ENCODE measurements at regions not wholly inside any gene's neighbourhood (a gene's known extent, or its start where the extent isn't known, plus 50 kb on each side); places are given as distances from the start of the nearest gene placed in this dataset.

- DNase-seq (ENCODE audit: low read depth): no peak
- TF ChIP-seq, protein P1, sequence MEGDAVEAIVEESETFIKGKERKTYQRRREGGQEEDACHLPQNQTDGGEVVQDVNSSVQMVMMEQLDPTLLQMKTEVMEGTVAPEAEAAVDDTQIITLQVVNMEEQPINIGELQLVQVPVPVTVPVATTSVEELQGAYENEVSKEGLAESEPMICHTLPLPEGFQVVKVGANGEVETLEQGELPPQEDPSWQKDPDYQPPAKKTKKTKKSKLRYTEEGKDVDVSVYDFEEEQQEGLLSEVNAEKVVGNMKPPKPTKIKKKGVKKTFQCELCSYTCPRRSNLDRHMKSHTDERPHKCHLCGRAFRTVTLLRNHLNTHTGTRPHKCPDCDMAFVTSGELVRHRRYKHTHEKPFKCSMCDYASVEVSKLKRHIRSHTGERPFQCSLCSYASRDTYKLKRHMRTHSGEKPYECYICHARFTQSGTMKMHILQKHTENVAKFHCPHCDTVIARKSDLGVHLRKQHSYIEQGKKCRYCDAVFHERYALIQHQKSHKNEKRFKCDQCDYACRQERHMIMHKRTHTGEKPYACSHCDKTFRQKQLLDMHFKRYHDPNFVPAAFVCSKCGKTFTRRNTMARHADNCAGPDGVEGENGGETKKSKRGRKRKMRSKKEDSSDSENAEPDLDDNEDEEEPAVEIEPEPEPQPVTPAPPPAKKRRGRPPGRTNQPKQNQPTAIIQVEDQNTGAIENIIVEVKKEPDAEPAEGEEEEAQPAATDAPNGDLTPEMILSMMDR (conservative IDR thresholded peaks at IDR 0.05; ENCODE audit: low read depth, low read length): peak; percentile 10
- no peak overlapping the region for H3K4me3 ChIP-seq (ENCODE audit: low read depth, low read length)
Measured at GRCh38 chr6:1110164-1110563, 201.7 kb upstream of the FOXQ1 start.

DNA sequence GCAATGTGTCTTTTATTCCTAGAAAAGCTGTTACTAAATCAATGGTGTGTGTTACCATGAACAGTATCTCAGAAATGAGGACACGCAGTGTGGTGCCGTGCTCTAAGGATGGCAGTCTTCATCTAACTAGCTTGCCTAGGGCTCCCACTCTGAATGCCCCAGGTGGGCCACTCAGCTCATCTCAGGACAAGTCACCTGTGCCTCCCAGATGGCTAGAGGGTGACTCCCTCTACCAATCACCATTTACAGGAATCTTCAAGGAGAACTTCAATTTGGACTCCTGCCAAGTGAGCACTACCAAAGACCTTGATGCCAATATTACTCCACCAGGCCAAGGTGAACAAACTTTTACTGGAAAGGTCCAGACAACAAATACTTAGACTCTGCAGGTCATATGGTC, 202.8 kb upstream of the FOXQ1 start:
- DNase-seq (ENCODE audit: low read depth): no peak
- no peak overlapping the region for H3K4me3 ChIP-seq (ENCODE audit: low read depth, low read length)
- TF ChIP-seq, protein P1 (conservative IDR thresholded peaks at IDR 0.05; ENCODE audit: low read depth, low read length): no peak

- no peak for DNase-seq (ENCODE audit: low read depth)
- no peak overlapping the region for H3K4me3 ChIP-seq (ENCODE audit: low read depth, low read length)
- TF ChIP-seq, protein P1 (conservative IDR thresholded peaks at IDR 0.05; ENCODE audit: low read depth, low read length): no peak
Measured at GRCh38 chr6:1108198-1108597, 203.7 kb upstream of the FOXQ1 start.

GRCh38 chr6:1107578-1107977, 204.3 kb upstream of the FOXQ1 start:
- DNase-seq (ENCODE audit: low read depth): no peak
- TF ChIP-seq, protein P1 (conservative IDR thresholded peaks at IDR 0.05; ENCODE audit: low read depth, low read length): no peak

GRCh38 chr6:1105833-1106400, 206.0 kb upstream of the FOXQ1 start:
- no peak overlapping the region for H3K4me3 ChIP-seq (ENCODE audit: low read depth, low read length)
- no peak for DNase-seq (ENCODE audit: low read depth)
- TF ChIP-seq, protein P1 (conservative IDR thresholded peaks at IDR 0.05; ENCODE audit: low read depth, low read length): no peak

More at GRCh38 chr6:1107578-1107977, 204.3 kb upstream of the FOXQ1 start:
- no peak overlapping the region for H3K4me3 ChIP-seq (ENCODE audit: low read depth, low read length)

DNA sequence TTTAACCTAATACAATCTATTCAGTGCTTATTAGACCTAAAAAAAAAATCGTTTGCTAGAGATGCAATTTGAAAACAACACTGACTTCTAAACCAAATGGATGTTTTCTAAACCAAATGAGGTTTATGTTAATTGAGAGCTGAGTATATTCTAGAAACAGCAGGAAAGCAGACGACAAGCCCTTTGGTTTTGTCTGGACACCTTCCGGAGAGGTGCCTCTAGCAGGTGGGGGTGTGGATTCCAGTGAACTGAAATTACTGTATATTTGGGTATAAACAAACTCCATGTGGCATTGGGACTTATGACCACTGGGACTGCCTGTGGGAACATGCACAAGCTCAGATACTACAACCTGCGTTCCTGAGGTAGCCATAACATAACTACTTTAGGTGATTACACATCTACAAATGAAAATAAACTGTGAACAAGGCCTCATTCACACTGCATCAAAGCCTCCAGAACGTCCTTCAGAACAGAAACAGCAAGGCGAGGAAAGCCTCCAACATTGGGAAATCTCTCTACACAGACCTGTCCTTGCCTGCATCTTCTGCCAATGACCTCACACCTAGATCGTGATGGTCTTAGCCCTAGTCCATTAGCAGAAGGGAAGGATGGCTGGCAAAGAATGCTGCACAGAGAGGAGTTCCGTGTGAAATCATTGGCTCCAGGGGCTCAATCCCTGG, 206.8 kb upstream of the FOXQ1 start:
- no peak overlapping the region for H3K4me3 ChIP-seq (ENCODE audit: low read depth, low read length)
- DNase-seq (ENCODE audit: low read depth): no peak
- TF ChIP-seq, protein P1 (conservative IDR thresholded peaks at IDR 0.05; ENCODE audit: low read depth, low read length): no peak
